ENCODE measurements at regions not wholly inside any gene's neighbourhood (a gene's known extent, or its start where the extent isn't known, plus 50 kb on each side); places are given as distances from the start of the nearest gene placed in this dataset.

DNA sequence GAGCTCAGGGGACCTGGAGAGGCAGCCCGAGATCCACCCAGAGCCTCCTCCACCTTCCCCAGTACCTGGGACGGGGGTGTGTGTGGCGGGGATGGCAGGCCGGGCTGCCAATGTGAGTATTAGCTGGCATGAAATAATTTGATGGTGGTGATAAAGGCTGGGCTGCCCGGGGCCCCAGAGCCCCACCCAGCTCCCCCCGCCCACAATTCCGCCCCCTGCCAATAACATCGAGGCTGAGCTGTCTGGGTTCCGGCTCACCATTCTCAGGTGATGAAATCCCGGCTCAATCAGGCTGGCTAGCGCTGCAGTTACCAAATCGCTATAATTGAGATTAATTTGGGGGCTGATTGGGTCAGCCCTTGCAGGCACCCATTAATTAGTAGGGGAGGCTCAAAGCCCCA lies 103.8 kb upstream of the CASZ1 start:
- H2BK5ac ChIP-seq (ENCODE audit: low read depth, low read length) = peak overlapping the region; percentile 68; the same call in 1 of the 2 replicates

More for the DNA sequence above, 103.8 kb upstream of the CASZ1 start:
- H3K4me3 ChIP-seq (ENCODE audit: extremely low read depth in 1 of 4, insufficient read depth in 2 of 4, low read depth in 3 of 4, low read length in 4 of 4) = peak overlapping the region in 1 of 4 experiments; percentile 0; a peak in 1 of 8 replicates
- H4K5ac ChIP-seq (ENCODE audit: insufficient read length, low read depth, low read length) = no peak overlapping the region
- no peak overlapping the region for H4K8ac ChIP-seq (ENCODE audit: extremely low read depth, insufficient read depth, low read length)
- WGBS, 2 experiments (ENCODE audit: extremely low coverage in 1 of 2, insufficient coverage in 1 of 2, insufficient read length in 1 of 2, insufficient replicate concordance in 2 of 2, low coverage in 1 of 2, low lambda C conversion rate in 2 of 2, missing lambda C conversion rate in 1 of 2) = 70% methylated on average over 12 of the region's 12 CpGs; no CpG with 5 or more reads in 1 of the 2 experiments
- no peaks in the 10 kb centered on the region for H3K79me2 ChIP-seq (ENCODE audit: control insufficient read depth in 1 of 2, insufficient read depth in 2 of 2, low read length in 2 of 2)
- H4K20me1 ChIP-seq (replicated peaks in 1 of 2; ENCODE audit: control insufficient read depth in 1 of 2, insufficient read depth in 2 of 2, low read length in 2 of 2) = no peaks in the 10 kb centered on the region
- no peak overlapping the region for H3K4ac ChIP-seq (replicated peaks; ENCODE audit: insufficient read length, low read depth, low read length)
- CTCF ChIA-PET (ENCODE audit: partially characterized antibody) = interaction anchor here (0.6 to 8.0 kb wide), 8 partner anchors 10 to 393 kb away, joined by 3 to 59 read pairs (median 4); no protein-coding TSS in a partner anchor
- H2BK120ac ChIP-seq (replicated peaks; ENCODE audit: low read depth, low read length) = no peak overlapping the region
- H3K14ac ChIP-seq (ENCODE audit: insufficient read length) = no peak overlapping the region
- H3K4me1 ChIP-seq (replicated peaks in 1 of 4; ENCODE audit: control insufficient read depth in 3 of 4, insufficient read depth in 4 of 4, low read length in 3 of 4) = peaks cover 0 to 35% (median 22%) of the 10 kb centered on the region in 4 experiments; a peak in 6 of 7 replicates
- no peak overlapping the region for H3K56ac ChIP-seq (replicated peaks; ENCODE audit: insufficient read length, low read depth, low read length)
- no peak overlapping the region for H3K9ac ChIP-seq (replicated peaks in 1 of 4; ENCODE audit: extremely low read depth in 1 of 4, low read depth in 3 of 4, low read length in 3 of 4)
- no peak overlapping the region; the same call in 1 of the 2 replicates for H2BK15ac ChIP-seq (ENCODE audit: low read length)
- no peak overlapping the region for H3K23ac ChIP-seq (ENCODE audit: insufficient read length)
- no peaks in the 10 kb centered on the region for H3K23me2 ChIP-seq (ENCODE audit: low read depth, low read length)
- H3K18ac ChIP-seq (ENCODE audit: extremely low read depth, low read length) = no peak overlapping the region; the same call in 1 of the 2 replicates
- 0 out of 2 replicates have a peak overlapping the region, but pooled peaks have one; percentile 24 for H2AK5ac ChIP-seq (ENCODE audit: low read depth, low read length)
- DNase-seq (ENCODE audit: low read depth in 1 of 2, low spot score in 2 of 2) (no peak), FAIRE-seq (no peak)
- H3K79me1 ChIP-seq (ENCODE audit: low read depth, low read length) = no peaks in the 10 kb centered on the region
- H3K36me3 ChIP-seq (ENCODE audit: control insufficient read depth in 2 of 4, insufficient read depth in 4 of 4, low read length in 3 of 4) = no peaks in the 10 kb centered on the region
- no peaks in the 10 kb centered on the region for H3K9me3 ChIP-seq (ENCODE audit: insufficient read depth in 2 of 2, low read depth in 1 of 2, low read length in 1 of 2)
- TF ChIP-seq GTF2F1 (IDR thresholded peaks at IDR 0.05; ENCODE audit: borderline replicate concordance, low read depth, low read length) = no peak
- no peak for TF ChIP-seq RFX5 (IDR thresholded peaks at IDR 0.05; ENCODE audit: borderline replicate concordance, low read depth, low read length)
- no peak for TF ChIP-seq RAD21 (IDR thresholded peaks at IDR 0.05 in 1 of 2, conservative IDR thresholded peaks at IDR 0.05 in 1 of 2; ENCODE audit: low read depth in 2 of 2, low read length in 2 of 2)
- TF ChIP-seq TBP (IDR thresholded peaks at IDR 0.05; ENCODE audit: low read depth, low read length) = no peak
- TF ChIP-seq KDM5A (IDR thresholded peaks at IDR 0.05; ENCODE audit: low read length) = no peak
- TF ChIP-seq CHD1 (IDR thresholded peaks at IDR 0.05; ENCODE audit: low read depth, low read length) = no peak
- no peak for TF ChIP-seq CHD2 (IDR thresholded peaks at IDR 0.05; ENCODE audit: low read length)
- no peak for TF ChIP-seq SIRT6 (IDR thresholded peaks at IDR 0.05; ENCODE audit: low read length)
- TF ChIP-seq SP4 (IDR thresholded peaks at IDR 0.05; ENCODE audit: low read length) = no peak
- TF ChIP-seq HDAC2 (IDR thresholded peaks at IDR 0.05; ENCODE audit: borderline replicate concordance in 1 of 2, low read depth in 2 of 2, low read length in 2 of 2) = no peak
- no peak for TF ChIP-seq ZNF274 (IDR thresholded peaks at IDR 0.05; ENCODE audit: borderline replicate concordance, extremely low read depth, low read length)
- H4K91ac ChIP-seq (replicated peaks; ENCODE audit: insufficient read length, low read length) = peak overlapping the region; percentile 73
- H2BK12ac ChIP-seq (ENCODE audit: low read depth, low read length) = peak overlapping the region; percentile 97; the same call in 1 of the 2 replicates
- H3K4me2 ChIP-seq (ENCODE audit: insufficient read depth in 1 of 2, low read depth in 2 of 2, low read length in 2 of 2) = peak overlapping the region; percentile 0 to 15; a peak in 1 of 4 replicates
- no peak overlapping the region for H2AFZ ChIP-seq (ENCODE audit: low read length)
- H3K27me3 ChIP-seq (replicated peaks in 1 of 4; ENCODE audit: control insufficient read depth in 3 of 4, extremely low read depth in 1 of 4, insufficient read depth in 3 of 4, low read length in 3 of 4) = no peaks in the 10 kb centered on the region
- H2BK20ac ChIP-seq (ENCODE audit: low read length) = no peak overlapping the region
- H3K27ac ChIP-seq (ENCODE audit: low read depth, low read length) = no peak overlapping the region
- POLR2A ChIA-PET (ENCODE audit: partially characterized antibody) = interaction anchor here (0.6 to 1.3 kb wide), 4 partner anchors 11 to 782 kb away, joined by 3 to 4 read pairs (median 3); no protein-coding TSS in a partner anchor

Measured in H1 (cell line).